SKM-1 treated with dmso at 0.1 percent for 144 hours (cell line): ENCODE measurements at regions not wholly inside any gene's neighbourhood (a gene's known extent, or its start where the extent isn't known, plus 50 kb on each side); places are given as distances from the start of the nearest gene placed in this dataset.

Source experiments
- DNase-seq: peaks from one replicate; lab custom pipeline; 2025; ENCODE audit not compliant: unreplicated experiment; lab: John Stamatoyannopoulos, UW

- no peak for DNase-seq
Observed at GRCh38 chr3:154022606-154023005, 98.6 kb upstream of the ARHGEF26 start.

- DNase-seq = no peak
Observed at GRCh38 chr3:154023148-154023547, 98.0 kb upstream of the ARHGEF26 start.

GRCh38 chr3:154025007-154025406, 96.2 kb upstream of the ARHGEF26 start:
- no peak for DNase-seq

GRCh38 chr3:154029926-154030325, 91.3 kb upstream of the ARHGEF26 start:
- no peak for DNase-seq

GRCh38 chr3:154034797-154035330, 86.3 kb upstream of the ARHGEF26 start:
- DNase-seq = no peak

- peak; percentile 4 for DNase-seq
Observed at GRCh38 chr3:154040283-154040682, 80.9 kb upstream of the ARHGEF26 start.

GRCh38 chr3:154044671-154045070, 76.5 kb upstream of the ARHGEF26 start:
- no peak for DNase-seq

GRCh38 chr3:154050216-154050615, 71.0 kb upstream of the ARHGEF26 start:
- DNase-seq = no peak

GRCh38 chr3:154050766-154051165, 70.4 kb upstream of the ARHGEF26 start:
- no peak for DNase-seq

GRCh38 chr3:154059833-154060232, 61.4 kb upstream of the ARHGEF26 start:
- DNase-seq = no peak

GRCh38 chr3:154060238-154061000, 60.8 kb upstream of the ARHGEF26 start:
- DNase-seq = no peak

- no peak for DNase-seq
Observed at GRCh38 chr3:154061001-154061370, 60.2 kb upstream of the ARHGEF26 start.

GRCh38 chr3:154062513-154062912, 58.7 kb upstream of the ARHGEF26 start:
- no peak for DNase-seq

GRCh38 chr3:154071146-154071545, 50.0 kb upstream of the ARHGEF26 start:
- peak; percentile 73 for DNase-seq
